Fibroblast of pulmonary artery (primary cell): ENCODE measurements at regions not wholly inside any gene's neighbourhood (a gene's known extent, or its start where the extent isn't known, plus 50 kb on each side); places are given as distances from the start of the nearest gene placed in this dataset.

Source experiments
- DNase-seq: peaks from one replicate; pipeline ENCODE4 v3.0.0-alpha.2; 2010; ENCODE audit warnings: low read depth
- H3K4me3 ChIP-seq: replicated peaks from 2 replicates; pipeline ENCODE4 v1.5.1; 2011; ENCODE audit warnings: low read depth, mild to moderate bottlenecking, control low read depth, low read length, moderate library complexity
- TF ChIP-seq, protein P1 (sequence below): IDR thresholded peaks from 2 replicates; pipeline ENCODE4 v1.5.1; 2011; ENCODE audit warnings: mild to moderate bottlenecking, control low read depth, low read length, inconsistent platforms; ENCODE audit errors: missing control alignments

GRCh38 chr3:13214847-13215472 lies 141.7 kb upstream of the IQSEC1 start:
- TF ChIP-seq, protein P1, sequence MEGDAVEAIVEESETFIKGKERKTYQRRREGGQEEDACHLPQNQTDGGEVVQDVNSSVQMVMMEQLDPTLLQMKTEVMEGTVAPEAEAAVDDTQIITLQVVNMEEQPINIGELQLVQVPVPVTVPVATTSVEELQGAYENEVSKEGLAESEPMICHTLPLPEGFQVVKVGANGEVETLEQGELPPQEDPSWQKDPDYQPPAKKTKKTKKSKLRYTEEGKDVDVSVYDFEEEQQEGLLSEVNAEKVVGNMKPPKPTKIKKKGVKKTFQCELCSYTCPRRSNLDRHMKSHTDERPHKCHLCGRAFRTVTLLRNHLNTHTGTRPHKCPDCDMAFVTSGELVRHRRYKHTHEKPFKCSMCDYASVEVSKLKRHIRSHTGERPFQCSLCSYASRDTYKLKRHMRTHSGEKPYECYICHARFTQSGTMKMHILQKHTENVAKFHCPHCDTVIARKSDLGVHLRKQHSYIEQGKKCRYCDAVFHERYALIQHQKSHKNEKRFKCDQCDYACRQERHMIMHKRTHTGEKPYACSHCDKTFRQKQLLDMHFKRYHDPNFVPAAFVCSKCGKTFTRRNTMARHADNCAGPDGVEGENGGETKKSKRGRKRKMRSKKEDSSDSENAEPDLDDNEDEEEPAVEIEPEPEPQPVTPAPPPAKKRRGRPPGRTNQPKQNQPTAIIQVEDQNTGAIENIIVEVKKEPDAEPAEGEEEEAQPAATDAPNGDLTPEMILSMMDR, result no peak
- DNase-seq, result no peak
- no peak overlapping the region for H3K4me3 ChIP-seq

DNA sequence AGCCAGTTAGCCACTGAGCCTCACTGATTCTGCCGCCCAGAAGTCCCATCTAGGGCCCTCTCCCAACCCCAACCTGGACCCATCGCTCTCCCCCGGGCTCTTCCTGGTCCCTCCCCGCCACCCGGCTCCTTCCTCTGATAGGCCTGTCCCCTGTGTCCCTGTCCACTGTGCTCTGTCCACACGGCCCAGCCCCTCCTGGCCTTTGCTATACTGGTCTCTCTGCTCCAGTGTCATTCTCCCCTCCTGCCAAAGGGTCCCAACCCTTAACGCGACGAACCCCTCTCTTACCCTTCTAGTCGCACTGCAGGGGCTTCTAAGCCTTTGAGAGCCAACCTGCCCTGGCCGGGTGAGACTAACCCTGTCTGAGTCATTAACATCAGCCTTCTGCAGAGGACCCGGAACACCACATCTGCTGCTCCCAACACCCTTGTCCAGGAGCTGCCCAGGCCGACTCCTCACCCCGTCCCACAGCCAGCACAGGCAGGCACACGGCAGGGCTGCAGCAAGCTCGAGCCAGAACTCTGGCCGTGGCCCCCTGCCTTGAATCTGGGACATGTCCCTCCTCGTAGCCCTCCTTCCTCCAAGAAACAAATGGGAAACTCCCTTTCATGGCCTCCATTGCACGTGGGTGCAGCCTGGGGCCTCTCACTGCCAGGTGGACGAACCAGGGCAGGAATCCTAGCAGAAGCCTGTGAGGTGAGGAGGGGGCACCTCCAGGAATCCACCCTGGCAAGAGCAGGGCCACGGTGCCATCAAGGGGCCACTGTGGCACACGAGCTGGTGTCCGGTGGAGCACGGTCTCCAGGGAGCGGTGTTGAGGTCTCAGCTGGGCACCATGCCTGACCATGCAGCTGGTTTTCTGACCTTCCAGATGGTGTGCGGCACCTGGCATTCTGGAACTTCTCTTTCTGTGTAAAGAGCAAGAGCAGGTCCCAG lies 140.9 kb upstream of the IQSEC1 start:
- DNase-seq, result no peak
- TF ChIP-seq, protein P1, result no peak
- no peak overlapping the region for H3K4me3 ChIP-seq

DNA sequence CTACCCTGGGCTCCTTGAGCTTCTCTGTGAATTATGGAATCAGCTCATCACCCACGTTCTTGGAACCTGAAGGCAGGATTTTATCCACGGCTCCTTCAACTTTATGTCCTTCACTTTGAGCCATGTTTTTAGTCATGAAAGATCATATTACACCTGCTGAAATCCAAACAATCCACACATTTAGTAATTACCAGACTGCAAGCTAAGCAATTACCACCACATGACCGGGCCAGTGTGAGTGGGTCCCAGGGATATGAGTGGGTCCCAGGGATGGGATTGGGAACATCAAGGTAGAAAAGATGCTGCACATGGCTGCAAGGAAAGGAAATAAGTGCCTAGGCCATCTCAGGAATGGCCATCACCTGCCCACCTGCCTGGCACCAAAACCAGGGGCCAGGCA lies 140.3 kb upstream of the IQSEC1 start:
- TF ChIP-seq, protein P1, result no peak
- H3K4me3 ChIP-seq, result no peak overlapping the region
- no peak for DNase-seq

DNA sequence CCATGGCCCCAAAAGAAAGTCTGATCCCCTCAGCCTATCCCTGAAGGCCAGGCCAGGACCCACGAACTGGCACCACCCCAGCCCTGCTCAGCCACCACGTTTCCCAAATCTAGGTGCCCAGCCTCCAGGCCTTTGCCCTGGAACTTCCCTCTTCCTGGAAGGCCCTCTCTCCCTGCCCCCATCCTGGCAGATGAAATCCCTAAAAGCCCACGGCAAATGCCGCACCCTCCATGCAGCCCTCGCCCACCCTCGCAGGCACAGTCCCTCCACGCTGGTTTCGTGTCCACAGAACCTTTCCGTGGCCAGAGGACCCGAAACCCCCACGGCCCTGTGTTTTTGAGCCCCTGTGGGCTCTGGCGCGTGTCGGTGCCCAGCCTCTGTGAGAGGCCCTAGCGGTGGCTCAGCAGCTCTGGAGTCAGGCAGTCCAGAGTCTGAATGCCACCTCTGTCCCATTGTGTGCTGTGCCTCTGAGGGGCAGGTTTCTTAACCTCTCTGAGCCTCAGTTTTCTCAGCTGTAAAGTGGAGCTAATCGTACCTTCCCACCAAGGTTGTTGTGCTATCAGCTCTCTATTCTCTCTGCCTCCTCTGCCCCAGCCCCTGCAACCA lies 138.5 kb upstream of the IQSEC1 start:
- DNase-seq, result no peak
- H3K4me3 ChIP-seq, result no peak overlapping the region
- TF ChIP-seq, protein P1, result no peak

DNA sequence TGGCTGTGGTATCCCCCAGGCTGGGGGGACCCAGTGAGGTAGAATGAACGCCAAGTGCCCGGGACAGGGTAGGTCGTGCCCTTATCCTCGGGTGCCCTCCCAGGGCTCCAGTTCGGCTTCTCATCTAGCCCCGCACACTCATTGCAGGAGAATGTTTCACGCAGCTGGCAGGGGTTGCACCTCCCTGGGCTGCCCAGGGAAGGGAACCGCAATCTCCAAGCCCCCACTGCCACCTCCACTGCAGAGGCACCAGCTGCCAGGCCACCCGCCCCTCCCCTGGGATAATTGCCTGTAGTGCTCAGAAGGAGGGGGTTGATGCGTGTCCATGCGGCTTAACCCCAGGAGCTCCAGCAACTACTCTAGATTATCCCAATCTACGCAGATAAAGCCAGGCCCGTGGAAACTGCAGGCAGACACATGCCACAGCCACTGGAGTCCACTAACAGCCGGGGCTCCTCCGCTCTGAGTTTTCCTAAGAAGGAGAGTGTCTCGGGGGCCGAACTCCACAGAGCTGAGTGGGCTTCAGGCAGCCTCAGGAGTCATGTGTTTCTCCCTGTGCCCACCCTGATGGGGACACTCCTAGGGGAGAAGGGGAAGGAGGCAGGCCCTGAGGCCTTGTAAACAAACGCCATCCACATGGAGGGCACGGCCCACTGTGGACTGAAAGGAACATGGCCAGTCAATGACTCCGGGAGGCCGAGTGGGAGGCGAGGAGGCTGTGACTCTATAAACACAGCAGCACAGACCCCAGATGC lies 137.2 kb upstream of the IQSEC1 start:
- TF ChIP-seq, protein P1, result no peak
- H3K4me3 ChIP-seq, result no peak overlapping the region
- DNase-seq, result no peak

GRCh38 chr3:13209634-13209997 lies 136.4 kb upstream of the IQSEC1 start:
- no peak overlapping the region for H3K4me3 ChIP-seq
- TF ChIP-seq, protein P1, result no peak
- DNase-seq, result no peak
